Liver (tissue), 8 donors: ENCODE measurements at regions not wholly inside any gene's neighbourhood (a gene's known extent, or its start where the extent isn't known, plus 50 kb on each side); places are given as distances from the start of the nearest gene placed in this dataset.

Experiments used
- DNase-seq: peaks from one replicate; pipeline ENCODE4 v3.0.0-alpha.2; 2017; ENCODE audit warnings: low spot score
- H3K27ac ChIP-seq, 2 donors: one replicate each; pipeline ENCODE4 v1.7.0; 2013; ENCODE audit warnings: inconsistent platforms in 2 of 2, low read length in 2 of 2, control low read depth in 1 of 2, low read depth in 1 of 2, mild to moderate bottlenecking in 1 of 2
- H3K27me3 ChIP-seq, 4 donors: one replicate each; pipeline versions ENCODE4 v1.6.1 to v1.7.0; 2013; ENCODE audit warnings: low read length in 3 of 4, inconsistent platforms in 1 of 4, mild to moderate bottlenecking in 1 of 4, moderate library complexity in 1 of 4; ENCODE audit not compliant: control insufficient read depth in 4 of 4, insufficient read depth in 4 of 4
- H3K36me3 ChIP-seq, 4 donors: one replicate each; pipeline versions ENCODE4 v1.6.1 to v1.7.0; 2013; ENCODE audit warnings: low read length in 3 of 4, mild to moderate bottlenecking in 3 of 4, low read depth in 1 of 4, moderate library complexity in 1 of 4; ENCODE audit not compliant: control insufficient read depth in 4 of 4, insufficient read depth in 3 of 4
- H3K4me1 ChIP-seq, 4 donors: one replicate each; pipeline versions ENCODE4 v1.6.1 to v1.7.0; 2013; ENCODE audit warnings: low read length in 3 of 4, mild to moderate bottlenecking in 3 of 4, moderate library complexity in 1 of 4; ENCODE audit not compliant: control insufficient read depth in 4 of 4, insufficient read depth in 4 of 4
- H3K4me3 ChIP-seq, 3 donors: one replicate each; pipeline versions ENCODE4 v1.6.1 to v1.7.0; 2013; ENCODE audit warnings: low read length in 3 of 3, control low read depth in 1 of 3, low read depth in 1 of 3, mild to moderate bottlenecking in 1 of 3
- H3K9ac ChIP-seq, 2 donors: one replicate each; pipeline ENCODE4 v1.7.0; 2013; ENCODE audit warnings: low read length in 2 of 2, mild to moderate bottlenecking in 2 of 2, moderate library complexity in 2 of 2, control low read depth in 1 of 2, low read depth in 1 of 2
- H3K9me3 ChIP-seq, 4 donors: one replicate each; pipeline versions ENCODE4 v1.6.1 to v1.7.0; 2013; ENCODE audit warnings: low read length in 3 of 4; ENCODE audit not compliant: control insufficient read depth in 4 of 4
- CTCF ChIP-seq: fragments of 150-350 bp; IDR thresholded peaks from 2 replicates; pipeline ENCODE4 v1.5.1; 2017; ENCODE audit warnings: improper control_type of control experiment, low read depth, low read length; ENCODE audit not compliant: missing input control
- EGR1 ChIP-seq, 2 donors: IDR thresholded peaks; 2 replicates each; pipeline ENCODE4 v1.6.1; 2016 to 2018; ENCODE audit warnings: antibody characterized with exemption in 2 of 2, low read depth in 2 of 2
- FOXA1 ChIP-seq: IDR thresholded peaks from 2 replicates; pipeline ENCODE4 v1.6.1; 2016; ENCODE audit warnings: antibody characterized with exemption
- GABPA ChIP-seq, 2 donors: IDR thresholded peaks in 1 of 2; conservative IDR thresholded peaks in 1 of 2; 2 replicates each; pipeline ENCODE4 v1.6.1; 2016; ENCODE audit warnings: antibody characterized with exemption in 2 of 2, mild to moderate bottlenecking in 1 of 2, moderate library complexity in 1 of 2
- HNF4A ChIP-seq, 2 donors: conservative IDR thresholded peaks; 2 replicates each; pipeline ENCODE4 v1.6.1; 2016; ENCODE audit warnings: antibody characterized with exemption in 2 of 2, mild to moderate bottlenecking in 2 of 2
- HNF4G ChIP-seq: IDR thresholded peaks from 2 replicates; pipeline ENCODE4 v1.6.1; 2016; ENCODE audit warnings: antibody characterized with exemption
- JUND ChIP-seq, 2 donors: IDR thresholded peaks; 2 replicates each; pipeline ENCODE4 v1.6.1; 2016; ENCODE audit warnings: antibody characterized with exemption in 2 of 2
- MAX ChIP-seq: IDR thresholded peaks from 2 replicates; pipeline ENCODE4 v1.6.1; 2016; ENCODE audit warnings: antibody characterized with exemption
- NR2F2 ChIP-seq: IDR thresholded peaks from 2 replicates; pipeline ENCODE4 v1.6.1; 2016; ENCODE audit warnings: antibody characterized with exemption
- RAD21 ChIP-seq, 2 donors: IDR thresholded peaks; 2 replicates each; pipeline ENCODE4 v1.6.1; 2016; ENCODE audit warnings: antibody characterized with exemption in 2 of 2, mild to moderate bottlenecking in 2 of 2
- REST ChIP-seq: IDR thresholded peaks from 2 replicates; pipeline ENCODE4 v1.6.1; 2016; ENCODE audit warnings: antibody characterized with exemption, mild to moderate bottlenecking
- RXRA ChIP-seq, 2 donors: IDR thresholded peaks; 2 replicates each; pipeline ENCODE4 v1.6.1; 2017 to 2018; ENCODE audit warnings: antibody characterized with exemption in 2 of 2, mild to moderate bottlenecking in 1 of 2
- SP1 ChIP-seq: IDR thresholded peaks from 2 replicates; pipeline ENCODE4 v1.6.1; 2018; ENCODE audit warnings: antibody characterized with exemption, mild to moderate bottlenecking
- TAF1 ChIP-seq: conservative IDR thresholded peaks from 2 replicates; pipeline ENCODE4 v1.6.1; 2016; ENCODE audit warnings: antibody characterized with exemption, mild to moderate bottlenecking
- YY1 ChIP-seq: IDR thresholded peaks from 2 replicates; pipeline ENCODE4 v1.6.1; 2016; ENCODE audit warnings: antibody characterized with exemption, mild to moderate bottlenecking
- ZBTB33 ChIP-seq: IDR thresholded peaks from 2 replicates; pipeline ENCODE4 v1.6.1; 2016; ENCODE audit warnings: antibody characterized with exemption
- WGBS: extraction: QIAGEN DNeasy Blood & Tissue Kit; methylation state at CpG from one replicate; pipeline ENCODE4 v1.1.7; 2013; 5-methylcytosine and 5-hydroxymethylcytosine counted together
- donor health status: healthy.
- donor health status: healthy.
- donor health status: healthy.
- donor health status: healthy.
- donor health status: healthy.

- Histone ChIP-seq H3K9ac (no peak overlapping the region), H3K27me3 (no peaks in the 10 kb centered on the region), H3K36me3 (no peaks in the 10 kb centered on the region), H3K9me3 (peaks cover 0 to 3% (median 0%) of the 10 kb centered on the region in 4 donors), H3K4me1 (no peaks in the 10 kb centered on the region), H3K27ac (no peak overlapping the region), H3K4me3 (no peak overlapping the region)
- TF ChIP-seq MAX (no peak), RXRA (IDR thresholded peaks at IDR 0.05) (no peak)
- no peak for DNase-seq
- WGBS, result 92% methylated on average over 6 of the region's 6 CpGs
Observed at GRCh38 chr4:117154251-117154650, 68.9 kb upstream of the TRAM1L1 start.

- H3K4me1 ChIP-seq, result no peaks in the 10 kb centered on the region
- no peak overlapping the region for H3K4me3 ChIP-seq
- H3K27ac ChIP-seq, result no peak overlapping the region
- TF ChIP-seq FOXA1, result no peak
- TF ChIP-seq GABPA (IDR thresholded peaks at IDR 0.05 in 1 of 2, conservative IDR thresholded peaks at IDR 0.05 in 1 of 2), result no peak
- no peak for TF ChIP-seq REST
- no peak for TF ChIP-seq SP1
- TF ChIP-seq RXRA (IDR thresholded peaks at IDR 0.05), result no peak
- no peak for TF ChIP-seq EGR1 (IDR thresholded peaks at IDR 0.05; ENCODE audit: low read depth in 2 of 2)
- no peak for TF ChIP-seq HNF4G
- no peak for TF ChIP-seq MAX
- TF ChIP-seq RAD21 (IDR thresholded peaks at IDR 0.05), result no peak
- no peak for TF ChIP-seq JUND (IDR thresholded peaks at IDR 0.05)
- TF ChIP-seq YY1, result no peak
- no peak for TF ChIP-seq ZBTB33
- no peak for TF ChIP-seq NR2F2
- TF ChIP-seq TAF1, result no peak
- TF ChIP-seq CTCF, result no peak
- no peak for TF ChIP-seq HNF4A (conservative IDR thresholded peaks at IDR 0.05)
- DNase-seq, result no peak
- no peaks in the 10 kb centered on the region for H3K9me3 ChIP-seq
- no peaks in the 10 kb centered on the region for H3K27me3 ChIP-seq
- WGBS, result 38% methylated on average over 2 of the region's 2 CpGs
- no peak overlapping the region for H3K9ac ChIP-seq
- no peaks in the 10 kb centered on the region for H3K36me3 ChIP-seq
Observed at GRCh38 chr4:117156806-117157205, 71.4 kb upstream of the TRAM1L1 start.
